Omental fat pad (tissue), 3 donors: ENCODE measurements at regions not wholly inside any gene's neighbourhood (a gene's known extent, or its start where the extent isn't known, plus 50 kb on each side); places are given as distances from the start of the nearest gene placed in this dataset.

Experiments
- ATAC-seq: fragments of 150-250 bp; one replicate; pipeline ENCODE4 v1.9.1; 2016; ENCODE audit warnings: mild to moderate bottlenecking, moderate library complexity; ENCODE audit not compliant: low FRiP score
- DNase-seq: peaks from one replicate; pipeline ENCODE4 v3.0.0-alpha.2; 2019; ENCODE audit warnings: low spot score
- TF ChIP-seq, protein P1 (sequence below), 3 donors: fragments of 450-650 bp; IDR thresholded peaks; one replicate each; pipeline ENCODE4 v1.5.1; 2016 to 2017; ENCODE audit warnings: antibody characterized with exemption in 3 of 3, mild to moderate bottlenecking in 3 of 3, moderate library complexity in 2 of 3

DNA sequence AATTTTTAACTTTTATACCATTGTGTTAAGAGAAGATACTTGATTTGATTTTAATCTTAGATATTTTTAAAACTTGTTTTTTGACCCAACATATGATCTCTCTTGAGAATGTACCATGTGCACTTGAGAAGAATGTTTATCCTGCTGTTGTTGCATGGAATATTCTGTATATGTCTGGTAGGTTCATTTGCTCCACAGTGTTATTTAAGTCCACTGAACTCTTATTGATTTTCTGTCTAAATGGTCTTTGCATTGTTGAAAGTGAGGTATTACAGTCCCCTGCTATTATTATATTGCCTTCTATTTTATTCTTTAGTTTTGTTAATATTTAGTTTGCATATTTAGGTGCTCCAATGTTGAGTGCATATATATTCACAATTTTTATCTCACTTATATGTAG lies 397.3 kb upstream of the CCDC179 start:
- DNase-seq, result no peak

DNA sequence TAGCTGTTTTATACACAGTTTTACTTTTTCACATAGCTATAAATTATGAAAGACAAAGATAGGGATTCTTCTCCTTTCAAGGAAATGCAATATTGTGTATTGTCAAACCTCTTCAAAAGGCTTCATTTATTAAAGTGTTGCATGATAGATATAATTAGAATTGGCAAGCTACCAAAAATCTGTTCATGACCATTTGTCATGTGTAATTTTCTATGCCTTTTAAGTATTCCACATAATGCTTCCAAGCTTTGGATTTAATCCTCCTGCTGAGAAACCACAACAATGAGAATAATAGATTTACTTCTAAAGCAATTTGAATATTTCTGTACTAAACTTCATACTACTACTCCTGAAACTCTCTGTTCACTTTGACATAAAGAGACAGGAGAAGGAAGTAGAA lies 403.2 kb upstream of the CCDC179 start:
- no peak for ATAC-seq
- TF ChIP-seq, protein P1, sequence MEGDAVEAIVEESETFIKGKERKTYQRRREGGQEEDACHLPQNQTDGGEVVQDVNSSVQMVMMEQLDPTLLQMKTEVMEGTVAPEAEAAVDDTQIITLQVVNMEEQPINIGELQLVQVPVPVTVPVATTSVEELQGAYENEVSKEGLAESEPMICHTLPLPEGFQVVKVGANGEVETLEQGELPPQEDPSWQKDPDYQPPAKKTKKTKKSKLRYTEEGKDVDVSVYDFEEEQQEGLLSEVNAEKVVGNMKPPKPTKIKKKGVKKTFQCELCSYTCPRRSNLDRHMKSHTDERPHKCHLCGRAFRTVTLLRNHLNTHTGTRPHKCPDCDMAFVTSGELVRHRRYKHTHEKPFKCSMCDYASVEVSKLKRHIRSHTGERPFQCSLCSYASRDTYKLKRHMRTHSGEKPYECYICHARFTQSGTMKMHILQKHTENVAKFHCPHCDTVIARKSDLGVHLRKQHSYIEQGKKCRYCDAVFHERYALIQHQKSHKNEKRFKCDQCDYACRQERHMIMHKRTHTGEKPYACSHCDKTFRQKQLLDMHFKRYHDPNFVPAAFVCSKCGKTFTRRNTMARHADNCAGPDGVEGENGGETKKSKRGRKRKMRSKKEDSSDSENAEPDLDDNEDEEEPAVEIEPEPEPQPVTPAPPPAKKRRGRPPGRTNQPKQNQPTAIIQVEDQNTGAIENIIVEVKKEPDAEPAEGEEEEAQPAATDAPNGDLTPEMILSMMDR (IDR thresholded peaks at IDR 0.05), result no peak
- no peak for DNase-seq

More for the DNA sequence above, 397.3 kb upstream of the CCDC179 start:
- ATAC-seq, result no peak
- TF ChIP-seq, protein P1 (IDR thresholded peaks at IDR 0.05), result no peak

DNA sequence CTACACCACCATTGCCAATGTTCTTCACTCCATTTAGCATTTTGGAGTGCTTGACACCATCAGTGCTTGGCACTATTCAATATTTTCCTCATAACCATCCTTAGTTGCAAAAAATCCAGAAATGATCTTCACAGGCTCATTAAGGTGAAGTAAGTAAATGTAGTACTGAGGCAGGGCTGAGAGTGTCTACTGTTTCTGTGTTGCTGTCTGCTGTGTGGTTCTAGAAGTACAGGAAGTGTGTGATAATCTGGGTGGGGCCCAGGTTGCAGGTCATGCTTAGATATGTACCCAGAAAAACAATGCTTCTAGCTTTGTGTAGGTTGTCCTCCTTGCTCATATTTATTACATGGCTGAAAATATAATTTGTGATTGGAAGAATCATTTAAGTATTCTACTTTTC lies 411.8 kb upstream of the CCDC179 start:
- no peak for ATAC-seq

DNA sequence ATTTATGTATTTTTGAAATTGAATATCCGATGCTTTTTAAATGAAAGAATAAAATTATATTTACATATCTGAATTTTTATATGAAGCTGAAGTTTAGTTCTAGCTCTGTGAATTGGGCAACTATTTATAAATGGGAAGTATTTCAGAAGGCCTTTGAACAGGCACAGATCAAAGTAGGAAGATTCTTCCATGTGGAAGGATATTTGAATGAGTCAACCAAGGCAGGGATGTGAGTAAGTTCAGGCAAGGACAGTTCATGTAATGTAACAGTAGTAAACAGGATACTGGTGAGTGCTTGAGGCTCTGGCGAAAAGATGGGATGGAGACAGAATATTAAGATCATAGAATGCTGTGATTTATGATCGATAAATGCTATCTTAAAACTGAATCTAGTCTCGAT lies 417.8 kb upstream of the CCDC179 start:
- DNase-seq, result no peak
- no peak for ATAC-seq
- TF ChIP-seq, protein P1 (IDR thresholded peaks at IDR 0.05), result no peak

More for the DNA sequence above, 411.8 kb upstream of the CCDC179 start:
- DNase-seq, result no peak
- TF ChIP-seq, protein P1 (IDR thresholded peaks at IDR 0.05), result no peak

DNA sequence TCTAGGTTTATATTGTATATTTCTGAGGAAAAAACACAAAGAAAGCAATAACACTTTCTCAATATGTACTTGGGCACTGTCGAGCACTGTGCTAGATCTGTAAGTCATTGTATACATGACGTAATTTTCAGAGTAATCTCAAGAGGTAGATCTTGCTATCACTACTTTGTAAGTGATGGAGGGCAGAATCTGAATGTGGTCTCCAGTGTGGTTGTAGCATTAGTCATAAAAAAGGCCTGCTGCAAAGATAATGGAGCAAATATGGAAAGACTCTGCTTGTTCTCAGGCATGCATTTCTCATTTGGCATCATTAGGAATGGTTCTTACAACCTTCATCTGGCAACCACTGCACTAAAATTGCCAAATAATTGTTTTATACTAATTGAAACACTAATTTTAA lies 419.8 kb upstream of the CCDC179 start:
- TF ChIP-seq, protein P1 (IDR thresholded peaks at IDR 0.05), result no peak
- ATAC-seq, result no peak
- DNase-seq, result no peak

DNA sequence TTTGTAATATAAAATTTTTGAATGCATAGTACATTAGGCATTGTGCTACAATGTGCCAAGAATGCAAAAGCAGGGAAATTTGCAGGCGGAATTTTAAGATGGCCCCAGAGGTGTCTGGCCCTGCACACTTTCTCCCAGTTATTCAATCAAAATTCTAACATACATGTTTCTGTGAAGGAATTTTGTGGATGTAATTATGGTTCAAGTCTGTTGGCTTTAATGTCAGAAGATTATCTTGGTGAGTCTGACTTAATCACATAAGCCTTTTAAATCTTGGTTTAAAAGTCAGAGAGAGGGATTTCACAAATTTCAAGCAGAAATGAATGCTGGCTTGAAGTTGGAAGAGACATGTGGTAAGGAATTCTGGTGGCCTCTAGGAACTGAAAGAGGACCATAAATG lies 423.4 kb upstream of the CCDC179 start:
- TF ChIP-seq, protein P1 (IDR thresholded peaks at IDR 0.05), result no peak
- no peak for DNase-seq
- no peak for ATAC-seq

DNA sequence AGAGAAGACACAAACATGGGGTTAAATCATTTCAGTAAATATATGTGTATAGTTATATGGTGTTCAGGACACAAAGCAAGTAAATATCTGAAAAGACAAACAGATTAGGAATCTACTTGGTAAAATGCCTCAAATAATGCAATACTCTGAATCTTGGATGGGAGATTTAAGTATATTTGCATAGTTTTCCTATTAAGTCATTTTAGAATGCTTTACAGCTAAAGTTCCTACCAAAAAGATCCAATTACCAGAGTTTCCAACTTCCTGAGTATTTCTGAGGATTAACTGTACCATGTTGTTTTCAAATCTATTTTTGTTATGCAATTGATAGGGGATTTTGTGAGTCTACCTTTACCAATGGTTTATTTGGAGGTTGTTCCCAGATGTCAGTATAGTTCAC lies 424.4 kb upstream of the CCDC179 start:
- DNase-seq (no peak), ATAC-seq (no peak)
- TF ChIP-seq, protein P1 (IDR thresholded peaks at IDR 0.05), result no peak
